Gastroesophageal sphincter (tissue), 3 donors: ENCODE measurements at regions not wholly inside any gene's neighbourhood (a gene's known extent, or its start where the extent isn't known, plus 50 kb on each side); places are given as distances from the start of the nearest gene placed in this dataset.

Experiments
- POLR2A ChIP-seq, 2 donors: fragments of 450-650 bp; IDR thresholded peaks; one replicate each; pipeline ENCODE4 v1.6.1; 2017; ENCODE audit warnings: antibody characterized with exemption in 2 of 2, mild to moderate bottlenecking in 2 of 2, moderate library complexity in 1 of 2
- POLR2AphosphoS5 ChIP-seq: sonication (generic); formaldehyde crosslinking; IDR thresholded peaks from one replicate; pipeline ENCODE4 v1.6.1; 2017; ENCODE audit warnings: antibody characterized with exemption
- TF ChIP-seq, protein P1 (sequence below), 4 experiments: fragments of 200-600 bp in 2 of 4; fragments of 450-650 bp in 2 of 4; sonication (generic) in 1 of 4; IDR thresholded peaks; one replicate each; pipeline ENCODE4 v1.5.1; 2017 to 2019; ENCODE audit warnings: antibody characterized with exemption in 4 of 4, mild to moderate bottlenecking in 2 of 4, moderate library complexity in 2 of 4

DNA sequence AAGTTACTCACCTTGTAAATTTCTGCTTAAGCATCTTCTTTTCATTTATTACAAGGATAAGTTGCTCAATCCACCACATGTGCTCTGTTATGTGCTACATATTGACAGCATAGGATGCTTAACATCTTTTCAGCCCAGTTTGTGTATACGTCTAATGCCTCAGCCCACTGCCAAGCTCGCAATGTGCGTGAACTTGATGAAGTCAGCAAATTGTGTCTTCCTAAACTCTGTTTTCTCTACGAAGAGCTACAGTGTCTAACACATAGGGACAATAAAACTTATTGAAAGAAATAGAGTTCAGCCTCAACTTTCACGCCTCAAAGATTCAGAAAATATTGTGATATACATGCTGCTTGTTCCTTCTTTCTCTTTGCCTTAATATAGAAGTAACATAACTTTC is 500.0 kb downstream of the TFAP2B start:
- TF ChIP-seq POLR2AphosphoS5 (no peak), POLR2A (IDR thresholded peaks at IDR 0.05) (no peak)
- TF ChIP-seq, protein P1, sequence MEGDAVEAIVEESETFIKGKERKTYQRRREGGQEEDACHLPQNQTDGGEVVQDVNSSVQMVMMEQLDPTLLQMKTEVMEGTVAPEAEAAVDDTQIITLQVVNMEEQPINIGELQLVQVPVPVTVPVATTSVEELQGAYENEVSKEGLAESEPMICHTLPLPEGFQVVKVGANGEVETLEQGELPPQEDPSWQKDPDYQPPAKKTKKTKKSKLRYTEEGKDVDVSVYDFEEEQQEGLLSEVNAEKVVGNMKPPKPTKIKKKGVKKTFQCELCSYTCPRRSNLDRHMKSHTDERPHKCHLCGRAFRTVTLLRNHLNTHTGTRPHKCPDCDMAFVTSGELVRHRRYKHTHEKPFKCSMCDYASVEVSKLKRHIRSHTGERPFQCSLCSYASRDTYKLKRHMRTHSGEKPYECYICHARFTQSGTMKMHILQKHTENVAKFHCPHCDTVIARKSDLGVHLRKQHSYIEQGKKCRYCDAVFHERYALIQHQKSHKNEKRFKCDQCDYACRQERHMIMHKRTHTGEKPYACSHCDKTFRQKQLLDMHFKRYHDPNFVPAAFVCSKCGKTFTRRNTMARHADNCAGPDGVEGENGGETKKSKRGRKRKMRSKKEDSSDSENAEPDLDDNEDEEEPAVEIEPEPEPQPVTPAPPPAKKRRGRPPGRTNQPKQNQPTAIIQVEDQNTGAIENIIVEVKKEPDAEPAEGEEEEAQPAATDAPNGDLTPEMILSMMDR (IDR thresholded peaks at IDR 0.05), result no peak
